HFFc6 (cell line): ENCODE measurements at regions not wholly inside any gene's neighbourhood (a gene's known extent, or its start where the extent isn't known, plus 50 kb on each side); places are given as distances from the start of the nearest gene placed in this dataset.
A peak's percentile ranks its signal among the peaks of the same experiment; 100 is the strongest.

Experiments used
- DNase-seq: peaks from one replicate; pipeline ENCODE4 v3.0.0-alpha.2; 2018
- H3K27ac Mint-ChIP-seq: 2 replicates; pipeline ENCODE4 v1.8.0; 2020; ENCODE audit warnings: mild to moderate bottlenecking, mixed read lengths
- H3K27me3 Mint-ChIP-seq: 2 replicates; pipeline ENCODE4 v1.8.0; 2021; ENCODE audit warnings: mild to moderate bottlenecking, moderate library complexity, mixed read lengths; ENCODE audit not compliant: insufficient read depth
- H3K36me3 Mint-ChIP-seq: 2 replicates; pipeline ENCODE4 v1.8.0; 2021; ENCODE audit warnings: low read depth, mixed read lengths
- H3K4me1 Mint-ChIP-seq: 2 replicates; pipeline ENCODE4 v1.8.0; 2020; ENCODE audit warnings: low read depth, mixed read lengths
- H3K4me3 Mint-ChIP-seq: 2 replicates; pipeline ENCODE4 v1.8.0; 2020; ENCODE audit warnings: mild to moderate bottlenecking, moderate library complexity, mixed read lengths
- H3K9me3 Mint-ChIP-seq: 2 replicates; pipeline ENCODE4 v1.8.0; 2020; ENCODE audit warnings: mild to moderate bottlenecking, mixed read lengths
- TF ChIP-seq, protein P1 (sequence below): fragments of 200-600 bp; sonication (generic); IDR thresholded peaks from 2 replicates; pipeline ENCODE4 v1.5.0; 2021; ENCODE audit warnings: antibody characterized with exemption, mild to moderate bottlenecking

DNA sequence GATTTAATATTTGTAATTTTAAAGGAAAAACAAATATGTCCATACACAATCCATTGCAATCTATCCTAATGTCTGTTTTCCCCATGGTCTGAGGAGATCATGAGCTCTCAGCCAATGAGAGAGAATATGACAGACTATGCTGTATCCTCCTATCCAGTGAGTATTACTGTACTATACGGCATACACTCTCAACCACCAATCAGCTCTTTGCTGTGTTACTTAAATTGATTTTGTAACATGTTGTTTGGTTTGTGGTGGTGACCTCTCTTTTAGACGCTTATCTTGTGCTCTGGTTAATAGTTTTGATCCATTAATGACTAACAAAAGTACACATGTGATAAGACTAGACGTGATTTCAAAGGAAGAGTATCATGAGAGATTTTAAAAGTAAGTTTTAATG lies 231.5 kb upstream of the FOXN3 start:
- Mint-ChIP-seq H3K4me3 (no peak overlapping the region), H3K27ac (no peak overlapping the region), H3K9me3 (no peaks in the 10 kb centered on the region), H3K4me1 (peaks cover 4% of the 10 kb centered on the region; the same call in 1 of the 2 replicates), H3K27me3 (peaks cover 5% of the 10 kb centered on the region; the same call in 1 of the 2 replicates), H3K36me3 (no peaks in the 10 kb centered on the region)
- TF ChIP-seq, protein P1, sequence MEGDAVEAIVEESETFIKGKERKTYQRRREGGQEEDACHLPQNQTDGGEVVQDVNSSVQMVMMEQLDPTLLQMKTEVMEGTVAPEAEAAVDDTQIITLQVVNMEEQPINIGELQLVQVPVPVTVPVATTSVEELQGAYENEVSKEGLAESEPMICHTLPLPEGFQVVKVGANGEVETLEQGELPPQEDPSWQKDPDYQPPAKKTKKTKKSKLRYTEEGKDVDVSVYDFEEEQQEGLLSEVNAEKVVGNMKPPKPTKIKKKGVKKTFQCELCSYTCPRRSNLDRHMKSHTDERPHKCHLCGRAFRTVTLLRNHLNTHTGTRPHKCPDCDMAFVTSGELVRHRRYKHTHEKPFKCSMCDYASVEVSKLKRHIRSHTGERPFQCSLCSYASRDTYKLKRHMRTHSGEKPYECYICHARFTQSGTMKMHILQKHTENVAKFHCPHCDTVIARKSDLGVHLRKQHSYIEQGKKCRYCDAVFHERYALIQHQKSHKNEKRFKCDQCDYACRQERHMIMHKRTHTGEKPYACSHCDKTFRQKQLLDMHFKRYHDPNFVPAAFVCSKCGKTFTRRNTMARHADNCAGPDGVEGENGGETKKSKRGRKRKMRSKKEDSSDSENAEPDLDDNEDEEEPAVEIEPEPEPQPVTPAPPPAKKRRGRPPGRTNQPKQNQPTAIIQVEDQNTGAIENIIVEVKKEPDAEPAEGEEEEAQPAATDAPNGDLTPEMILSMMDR, result no peak
- no peak for DNase-seq

DNA sequence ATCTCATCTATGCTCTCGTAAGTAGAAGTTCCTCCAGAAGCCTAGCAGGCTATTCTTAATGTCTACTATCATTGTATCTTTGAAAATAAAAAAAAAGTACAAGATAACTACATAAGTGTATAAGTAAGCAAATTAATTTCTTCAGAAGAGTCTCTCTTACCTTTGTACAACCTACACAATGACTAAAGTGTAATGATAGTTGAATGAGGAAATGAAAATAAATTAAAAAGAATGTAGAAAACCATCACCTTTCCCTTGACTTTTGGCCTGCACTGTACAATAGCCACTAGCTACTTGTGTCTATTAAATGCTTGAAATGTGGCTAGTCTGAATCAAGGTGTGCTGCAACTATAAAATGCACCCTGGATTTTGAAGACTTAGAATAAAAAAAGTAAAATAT lies 229.9 kb upstream of the FOXN3 start:
- peaks cover 4% of the 10 kb centered on the region; the same call in 1 of the 2 replicates for H3K4me1 Mint-ChIP-seq
- no peaks in the 10 kb centered on the region for H3K9me3 Mint-ChIP-seq
- TF ChIP-seq, protein P1, result no peak
- H3K27me3 Mint-ChIP-seq, result peaks cover 5% of the 10 kb centered on the region; the same call in 1 of the 2 replicates
- no peak overlapping the region for H3K4me3 Mint-ChIP-seq
- H3K27ac Mint-ChIP-seq, result no peak overlapping the region
- no peak for DNase-seq
- H3K36me3 Mint-ChIP-seq, result no peaks in the 10 kb centered on the region

DNA sequence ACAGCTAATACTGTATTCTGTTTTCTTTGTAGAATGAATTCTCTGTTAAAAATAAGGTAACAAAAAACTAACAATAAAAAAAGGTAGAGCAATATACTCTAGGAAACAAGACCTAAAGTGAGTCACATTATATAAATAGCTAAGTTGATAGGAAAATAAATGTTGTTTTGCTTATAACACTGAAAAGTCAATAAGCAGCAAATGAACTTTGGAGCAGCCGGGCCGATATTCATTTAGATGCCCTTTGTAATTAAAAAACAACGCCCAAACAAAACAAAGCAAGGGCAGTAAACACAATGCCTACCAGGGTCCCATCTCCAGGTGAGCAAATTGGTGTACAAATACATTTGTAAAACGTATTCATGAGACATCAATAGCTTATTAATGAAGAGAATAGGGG lies 227.6 kb upstream of the FOXN3 start:
- no peak overlapping the region for H3K27ac Mint-ChIP-seq
- no peaks in the 10 kb centered on the region for H3K9me3 Mint-ChIP-seq
- H3K27me3 Mint-ChIP-seq, result no peaks in the 10 kb centered on the region
- H3K4me1 Mint-ChIP-seq, result peaks cover 12% of the 10 kb centered on the region
- H3K4me3 Mint-ChIP-seq, result no peak overlapping the region
- TF ChIP-seq, protein P1, result no peak
- H3K36me3 Mint-ChIP-seq, result no peaks in the 10 kb centered on the region
- no peak for DNase-seq

DNA sequence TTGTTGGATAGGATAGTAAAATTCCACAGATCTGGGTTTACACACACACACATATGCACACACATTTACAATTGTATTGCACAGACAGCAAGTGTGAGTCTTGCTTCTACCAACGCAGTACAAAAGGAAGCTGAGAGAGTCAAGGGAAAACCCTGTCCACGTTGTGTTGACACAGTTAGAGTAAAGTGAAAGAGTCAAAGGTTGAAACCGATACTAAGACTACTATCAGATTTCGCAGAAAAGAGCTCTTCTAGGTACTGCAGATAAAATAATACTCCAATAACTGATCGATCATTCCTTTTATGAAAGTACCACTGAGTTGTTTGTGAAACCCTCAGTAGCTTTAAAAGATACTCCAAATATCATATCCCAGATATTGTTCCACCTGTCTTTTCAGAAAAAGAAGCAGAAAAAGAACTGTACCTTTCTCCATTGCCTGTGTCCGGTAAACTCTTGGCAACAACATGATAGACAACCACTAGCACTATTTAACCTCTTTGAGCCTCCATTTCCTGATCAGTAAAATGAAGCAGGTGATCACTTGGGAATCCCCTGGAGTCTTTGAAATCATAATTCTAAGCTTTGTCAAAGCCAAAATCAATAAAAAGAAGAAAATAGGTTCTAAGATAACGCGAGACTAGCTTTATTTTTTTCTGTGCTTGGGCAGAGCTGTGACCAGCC lies 224.6 kb upstream of the FOXN3 start:
- no peak for DNase-seq
- TF ChIP-seq, protein P1, result no peak
- no peaks in the 10 kb centered on the region for H3K9me3 Mint-ChIP-seq
- no peak overlapping the region for H3K27ac Mint-ChIP-seq
- no peaks in the 10 kb centered on the region for H3K36me3 Mint-ChIP-seq
- peaks cover 10% of the 10 kb centered on the region for H3K4me1 Mint-ChIP-seq
- no peaks in the 10 kb centered on the region for H3K27me3 Mint-ChIP-seq
- H3K4me3 Mint-ChIP-seq, result no peak overlapping the region

DNA sequence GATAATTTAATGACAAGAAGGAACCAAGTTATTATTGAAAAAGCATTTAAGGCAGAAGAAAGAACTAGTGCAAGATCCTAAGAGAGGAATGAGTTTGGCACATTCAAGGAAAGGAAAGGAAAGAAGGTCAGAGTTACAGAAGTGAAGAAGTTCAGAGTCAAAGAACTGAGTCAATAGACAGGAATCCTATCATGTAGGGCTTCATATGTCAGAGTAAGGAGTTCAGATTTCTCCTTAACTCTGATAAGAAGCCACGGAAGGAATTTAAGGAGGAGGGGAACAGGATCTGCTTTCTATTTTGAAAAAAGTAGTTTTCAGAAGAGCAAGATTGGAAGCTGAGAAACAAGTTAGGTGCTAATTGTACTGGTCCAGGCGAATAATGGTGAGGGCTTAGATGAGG lies 223.1 kb upstream of the FOXN3 start:
- Mint-ChIP-seq H3K27ac (peak overlapping the region; percentile 17; the same call in 1 of the 2 replicates), H3K4me1 (peaks cover 19% of the 10 kb centered on the region), H3K27me3 (peaks cover 2% of the 10 kb centered on the region; the same call in 1 of the 2 replicates), H3K4me3 (no peak overlapping the region), H3K36me3 (no peaks in the 10 kb centered on the region), H3K9me3 (no peaks in the 10 kb centered on the region)
- TF ChIP-seq, protein P1, result no peak
- DNase-seq, result no peak
